ENCODE measurements at regions not wholly inside any gene's neighbourhood (a gene's known extent, or its start where the extent isn't known, plus 50 kb on each side); places are given as distances from the start of the nearest gene placed in this dataset.

DNA sequence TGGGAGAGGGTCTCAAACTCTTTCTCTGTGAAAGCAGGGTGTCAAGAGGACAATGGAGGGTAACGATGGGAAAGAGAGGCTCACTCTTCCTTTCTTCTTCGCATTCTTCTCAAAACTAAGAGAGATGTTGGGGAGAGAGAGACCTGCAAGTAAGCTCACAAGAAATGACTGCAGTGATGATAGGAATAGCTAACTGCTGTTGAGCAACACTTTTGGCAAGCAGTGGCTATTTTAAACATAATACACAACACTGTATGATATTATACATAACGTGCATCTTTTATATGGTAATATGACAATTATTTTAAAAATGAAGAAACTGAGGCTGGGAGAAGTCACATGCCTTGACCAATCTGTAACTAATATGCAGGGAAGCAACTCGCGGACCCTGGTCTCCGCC is 247.5 kb downstream of the CMPK2 start:
- TF ChIP-seq CBX5 (IDR thresholded peaks at IDR 0.05; ENCODE audit: low read depth, low read length) = no peak
- TF ChIP-seq, protein P1, sequence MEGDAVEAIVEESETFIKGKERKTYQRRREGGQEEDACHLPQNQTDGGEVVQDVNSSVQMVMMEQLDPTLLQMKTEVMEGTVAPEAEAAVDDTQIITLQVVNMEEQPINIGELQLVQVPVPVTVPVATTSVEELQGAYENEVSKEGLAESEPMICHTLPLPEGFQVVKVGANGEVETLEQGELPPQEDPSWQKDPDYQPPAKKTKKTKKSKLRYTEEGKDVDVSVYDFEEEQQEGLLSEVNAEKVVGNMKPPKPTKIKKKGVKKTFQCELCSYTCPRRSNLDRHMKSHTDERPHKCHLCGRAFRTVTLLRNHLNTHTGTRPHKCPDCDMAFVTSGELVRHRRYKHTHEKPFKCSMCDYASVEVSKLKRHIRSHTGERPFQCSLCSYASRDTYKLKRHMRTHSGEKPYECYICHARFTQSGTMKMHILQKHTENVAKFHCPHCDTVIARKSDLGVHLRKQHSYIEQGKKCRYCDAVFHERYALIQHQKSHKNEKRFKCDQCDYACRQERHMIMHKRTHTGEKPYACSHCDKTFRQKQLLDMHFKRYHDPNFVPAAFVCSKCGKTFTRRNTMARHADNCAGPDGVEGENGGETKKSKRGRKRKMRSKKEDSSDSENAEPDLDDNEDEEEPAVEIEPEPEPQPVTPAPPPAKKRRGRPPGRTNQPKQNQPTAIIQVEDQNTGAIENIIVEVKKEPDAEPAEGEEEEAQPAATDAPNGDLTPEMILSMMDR (IDR thresholded peaks at IDR 0.05; ENCODE audit: control extremely low read depth in 1 of 3, insufficient read depth in 1 of 3, low read depth in 1 of 3, low read length in 3 of 3) = no peak

Data from H1 (cell line).